ENCODE measurements at regions not wholly inside any gene's neighbourhood (a gene's known extent, or its start where the extent isn't known, plus 50 kb on each side); places are given as distances from the start of the nearest gene placed in this dataset.

GRCh38 chr2:2827761-2828221 is 496.7 kb upstream of the MYT1L start:
- Histone ChIP-seq H3K27me3 (ENCODE audit: control insufficient read depth, insufficient read depth, low read length) (no peaks in the 10 kb centered on the region), H2BK15ac (ENCODE audit: low read depth, low read length) (no peak overlapping the region), H3K56ac (ENCODE audit: extremely low read depth, insufficient read depth, low read length) (no peak overlapping the region), H3K79me1 (ENCODE audit: low read depth in 1 of 2, low read length in 2 of 2) (no peaks in the 10 kb centered on the region), H4K8ac (ENCODE audit: low read depth in 2 of 2, low read length in 2 of 2) (no peak overlapping the region), H3K9me3 (ENCODE audit: control insufficient read depth, insufficient read depth, low read length) (peaks cover 60% of the 10 kb centered on the region), H4K91ac (ENCODE audit: insufficient read depth, low read depth, low read length) (no peak overlapping the region), H2AFZ (replicated peaks; ENCODE audit: low read length, poor library complexity) (no peak overlapping the region), H2BK5ac (ENCODE audit: low read depth, low read length, poor library complexity, severe bottlenecking) (no peak overlapping the region), H3K4me2 (ENCODE audit: low read depth, low read length) (no peak overlapping the region), H3K9ac (ENCODE audit: low read depth, low read length) (no peak overlapping the region), H3K4ac (ENCODE audit: low read depth, low read length) (no peak overlapping the region), H3K4me1 (ENCODE audit: control insufficient read depth, insufficient read depth, low read length) (no peaks in the 10 kb centered on the region), H3K23ac (ENCODE audit: low read depth, low read length) (no peak overlapping the region), H2BK20ac (ENCODE audit: low read depth, low read length) (no peak overlapping the region), H3K9me1 (ENCODE audit: insufficient read depth, low read length) (no peaks in the 10 kb centered on the region), H3K14ac (replicated peaks; ENCODE audit: low read depth, low read length) (no peak overlapping the region), H3K18ac (ENCODE audit: low read depth, low read length) (no peak overlapping the region), H2BK120ac (ENCODE audit: low read depth, low read length) (no peak overlapping the region), H3K27ac (ENCODE audit: insufficient read depth, low read length) (no peak overlapping the region), H3K4me3 (ENCODE audit: insufficient read depth, low read depth, low read length) (no peak overlapping the region), H4K5ac (ENCODE audit: low read depth, low read length) (no peak overlapping the region), H2AK5ac (ENCODE audit: low read depth, low read length) (no peak overlapping the region), H4K20me1 (ENCODE audit: insufficient read depth, low read length) (no peaks in the 10 kb centered on the region), H3K36me3 (ENCODE audit: control insufficient read depth, insufficient read depth, low read length) (no peaks in the 10 kb centered on the region), H2AK9ac (replicated peaks; ENCODE audit: low read depth, low read length, poor library complexity) (no peak overlapping the region)
- no peak for ATAC-seq (ENCODE audit: low read depth)
- dilution Hi-C loops (cut with HindIII; ENCODE audit: low sequenced_read_pairs, unreplicated experiment) (no loop called here), intact Hi-C loops (cut with micrococcal nuclease) (no loop called here), in situ Hi-C loops (cut with MboI; ENCODE audit: low sequenced_read_pairs) (no loop called here)
- 65% methylated on average over 3 of the region's 8 CpGs; no CpG with 5 or more reads in 1 of the 2 experiments for WGBS, 2 experiments (ENCODE audit: extremely low coverage in 2 of 2, insufficient read length in 1 of 2)
- POLR2A ChIA-PET (ENCODE audit: unreplicated experiment), result no interaction called here
- TF ChIP-seq MAZ (IDR thresholded peaks at IDR 0.05; ENCODE audit: borderline replicate concordance, low read depth, low read length), result no peak
- no peak for TF ChIP-seq CTCF (conservative IDR thresholded peaks at IDR 0.05; ENCODE audit: low read depth, low read length)
- no peak for TF ChIP-seq RFX5 (IDR thresholded peaks at IDR 0.05; ENCODE audit: low read depth, low read length)
- no peak for TF ChIP-seq NFE2L2 (IDR thresholded peaks at IDR 0.05; ENCODE audit: low read depth, low read length)
- no peak for TF ChIP-seq CEBPB (IDR thresholded peaks at IDR 0.05; ENCODE audit: low read depth, low read length)
- no peak for TF ChIP-seq MXI1 (IDR thresholded peaks at IDR 0.05; ENCODE audit: borderline replicate concordance, low read depth, low read length)
- TF ChIP-seq SMC3 (IDR thresholded peaks at IDR 0.05; ENCODE audit: low read depth, low read length), result no peak
- no peak for DNase-seq
- CTCF ChIA-PET, result no interaction called here
- BruUV-seq (replicated peaks), result no TSS peak
